MCF 10A (cell line): ENCODE measurements at regions not wholly inside any gene's neighbourhood (a gene's known extent, or its start where the extent isn't known, plus 50 kb on each side); places are given as distances from the start of the nearest gene placed in this dataset.
A peak's percentile ranks its signal among the peaks of the same experiment; 100 is the strongest.

Experiments
- BruUV-seq: library from RNA; stranded (reverse); fragments of 400-500 nt; replicated peaks from 2 replicates; lab custom pipeline; 2021; lab: Mats Ljungman, UMichigan
- CTCF ChIA-PET: fragments of 300-600 bp; sonication (Branson Sonifier 250); formaldehyde crosslinking; extraction: SDS; loops from one replicate; lab custom pipeline; 2021; ENCODE audit warnings: antibody characterized with exemption, inconsistent platforms; lab: Yijun Ruan, JAX
- POLR2A ChIA-PET: fragments of 300-600, 350-650 bp; sonication (Branson Sonifier 250); formaldehyde crosslinking; extraction: SDS; loops from one replicate; lab custom pipeline; 2020; ENCODE audit warnings: antibody characterized with exemption, inconsistent platforms; lab: Yijun Ruan, JAX
- DNase-seq: peaks from one replicate; pipeline ENCODE4 v3.0.0-alpha.2; 2018; ENCODE audit not compliant: unreplicated experiment
- H3K27ac Mint-ChIP-seq: one replicate; pipeline ENCODE4 v1.8.0; 2022; ENCODE audit warnings: mild to moderate bottlenecking, low read depth, mixed read lengths; ENCODE audit not compliant: unreplicated experiment
- H3K27me3 Mint-ChIP-seq: one replicate; pipeline ENCODE4 v1.8.0; 2022; ENCODE audit warnings: mixed read lengths; ENCODE audit not compliant: insufficient read depth, unreplicated experiment
- H3K36me3 Mint-ChIP-seq: one replicate; pipeline ENCODE4 v1.8.0; 2022; ENCODE audit warnings: mild to moderate bottlenecking, moderate library complexity, mixed read lengths; ENCODE audit not compliant: insufficient read depth, unreplicated experiment
- H3K4me1 Mint-ChIP-seq: one replicate; pipeline ENCODE4 v1.8.0; 2022; ENCODE audit warnings: mixed read lengths; ENCODE audit not compliant: insufficient read depth, unreplicated experiment
- H3K4me3 Mint-ChIP-seq: one replicate; pipeline ENCODE4 v1.8.0; 2022; ENCODE audit warnings: mild to moderate bottlenecking, moderate library complexity, mixed read lengths; ENCODE audit not compliant: unreplicated experiment
- H3K9me3 Mint-ChIP-seq: one replicate; pipeline ENCODE4 v1.8.0; 2022; ENCODE audit warnings: mixed read lengths; ENCODE audit not compliant: unreplicated experiment
- CTCF ChIP-seq: fragments of 200-600 bp; IDR thresholded peaks from one replicate; pipeline ENCODE4 v1.8.0; 2022; ENCODE audit warnings: antibody characterized with exemption, mild to moderate bottlenecking; ENCODE audit not compliant: unreplicated experiment
- intact Hi-C: fragments of 100-400 bp; cut with micrococcal nuclease; formaldehyde crosslinking; loops from 2 replicates; pipeline ENCODE4 v1.14.1; 2022

GRCh38 chr18:26794230-26795101 lies 71.0 kb downstream of the AQP4 start:
- BruUV-seq = no TSS peak

DNA sequence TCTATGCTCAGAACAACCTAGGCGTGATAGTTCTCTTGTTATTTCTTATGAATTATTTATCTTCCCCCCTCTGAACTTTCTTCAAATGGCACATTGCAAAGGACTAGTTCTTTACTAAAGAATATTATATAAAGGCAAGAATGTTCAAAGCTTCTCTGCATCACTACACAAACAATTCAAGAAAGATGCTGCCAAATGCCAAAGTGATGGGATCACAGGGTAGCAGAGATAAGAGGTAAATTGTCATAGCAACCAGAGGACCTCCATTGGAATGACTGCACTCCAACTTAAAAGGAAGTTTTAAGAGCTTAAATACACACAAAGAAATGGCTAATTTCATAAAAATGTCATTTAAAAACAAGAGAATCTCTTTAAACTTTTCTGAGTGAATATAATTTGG lies 72.8 kb downstream of the AQP4 start:
- CTCF ChIA-PET = interaction anchor here (0.7 to 1.1 kb wide), 4 partner anchors 9 to 1836 kb away, joined by 3 to 4 read pairs (median 3); no protein-coding TSS in a partner anchor

More at GRCh38 chr18:26794230-26795101, 71.0 kb downstream of the AQP4 start:
- no peak overlapping the region for H3K27ac Mint-ChIP-seq
- ChIA-PET CTCF (interaction anchor here (0.6 to 1.0 kb wide), 2 partner anchors 173 to 406 kb away, joined by 3 read pairs; no protein-coding TSS in a partner anchor), POLR2A (no interaction called here)
- no peak for TF ChIP-seq CTCF
- H3K4me1 Mint-ChIP-seq = peaks cover 8% of the 10 kb centered on the region
- no peak overlapping the region for H3K4me3 Mint-ChIP-seq
- DNase-seq = no peak
- H3K36me3 Mint-ChIP-seq = no peaks in the 10 kb centered on the region
- no peaks in the 10 kb centered on the region for H3K27me3 Mint-ChIP-seq
- intact Hi-C loops = no loop called here
- peaks cover 18% of the 10 kb centered on the region for H3K9me3 Mint-ChIP-seq

DNA sequence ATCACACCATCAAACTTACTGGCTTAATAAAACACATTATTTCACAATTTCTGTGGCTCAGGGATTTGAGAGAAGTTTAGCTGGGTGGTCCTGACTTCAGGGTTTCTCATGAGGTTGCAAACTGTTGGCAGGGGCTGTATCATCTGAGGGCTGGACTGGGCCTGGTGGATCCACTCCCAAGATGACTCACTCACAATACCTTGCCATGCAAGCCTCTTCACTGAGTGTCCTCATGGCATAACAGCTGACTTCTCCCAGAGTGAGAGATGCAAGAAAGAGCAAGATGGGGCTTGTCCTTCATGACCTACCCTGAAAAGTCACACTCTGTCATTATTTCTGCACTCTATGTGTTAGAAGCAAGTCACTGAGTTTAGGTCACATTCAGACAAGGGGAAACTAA lies 73.8 kb downstream of the AQP4 start:
- no peaks in the 10 kb centered on the region for H3K27me3 Mint-ChIP-seq
- intact Hi-C loops = no loop called here
- H3K36me3 Mint-ChIP-seq = no peaks in the 10 kb centered on the region
- no peak overlapping the region for H3K4me3 Mint-ChIP-seq
- no TSS peak for BruUV-seq
- H3K27ac Mint-ChIP-seq = peak overlapping the region; percentile 20
- no peak for TF ChIP-seq CTCF
- peaks cover 7% of the 10 kb centered on the region for H3K9me3 Mint-ChIP-seq
- H3K4me1 Mint-ChIP-seq = peaks cover 8% of the 10 kb centered on the region
- CTCF ChIA-PET = interaction anchor here (0.6 to 1.1 kb wide), 4 partner anchors 12 to 239 kb away, joined by 3 to 4 read pairs (median 3); no protein-coding TSS in a partner anchor
- DNase-seq = peak; percentile 78
- POLR2A ChIA-PET = interaction anchor here (1.1 to 2.8 kb wide), 3 partner anchors 11 to 28 kb away, joined by 3 to 14 read pairs (median 7); no protein-coding TSS in a partner anchor

More for the DNA sequence above, 72.8 kb downstream of the AQP4 start:
- no peak overlapping the region for H3K4me3 Mint-ChIP-seq
- H3K36me3 Mint-ChIP-seq = no peaks in the 10 kb centered on the region
- H3K4me1 Mint-ChIP-seq = peaks cover 8% of the 10 kb centered on the region
- no TSS peak for BruUV-seq
- H3K27ac Mint-ChIP-seq = no peak overlapping the region
- POLR2A ChIA-PET = interaction anchor here (0.6 to 1.7 kb wide), 3 partner anchors 10 to 29 kb away, joined by 3 to 14 read pairs (median 3); no protein-coding TSS in a partner anchor
- intact Hi-C loops = no loop called here
- H3K9me3 Mint-ChIP-seq = peaks cover 7% of the 10 kb centered on the region
- no peak for TF ChIP-seq CTCF
- H3K27me3 Mint-ChIP-seq = no peaks in the 10 kb centered on the region
- DNase-seq = no peak

GRCh38 chr18:26784599-26784998 lies 80.9 kb downstream of the AQP4 start:
- H3K9me3 Mint-ChIP-seq = no peaks in the 10 kb centered on the region
- peaks cover 18% of the 10 kb centered on the region for H3K4me1 Mint-ChIP-seq
- CTCF ChIA-PET = no interaction called here
- H3K27ac Mint-ChIP-seq = no peak overlapping the region
- DNase-seq = no peak
- intact Hi-C loops = no loop called here
- no peak overlapping the region for H3K4me3 Mint-ChIP-seq
- POLR2A ChIA-PET = no interaction called here
- no TSS peak for BruUV-seq
- H3K36me3 Mint-ChIP-seq = no peaks in the 10 kb centered on the region
- TF ChIP-seq CTCF = no peak
- peaks cover 7% of the 10 kb centered on the region for H3K27me3 Mint-ChIP-seq
